HepG2 (cell line): ENCODE measurements at regions not wholly inside any gene's neighbourhood (a gene's known extent, or its start where the extent isn't known, plus 50 kb on each side); places are given as distances from the start of the nearest gene placed in this dataset.
"Not testable (repeated sequence)": the region's sequence is repeated elsewhere in the genome, so short reads cannot be mapped to it uniquely, and the experiment has no call there.

ENCODE experiments used
- ATAC-seq: fragments of 200-7000 bp; cut with Tn5 transposase; 3 replicates; pipeline ENCODE4 v1.9.1; 2020; ENCODE audit warnings: mild to moderate bottlenecking, moderate library complexity
- BruUV-seq: library from RNA; stranded (reverse); fragments of 400-500 nt; replicated peaks from 2 replicates; lab custom pipeline; 2021; lab: Mats Ljungman, UMichigan
- CTCF ChIA-PET: fragments of 300-600 bp; formaldehyde crosslinking; extraction: SDS; loops from one replicate; lab custom pipeline; 2021; ENCODE audit warnings: low total read pairs, inconsistent platforms, low intra/inter-chr PET ratio; lab: Yijun Ruan, JAX
- POLR2A ChIA-PET: fragments of 350-600 bp; sonication (Branson Sonifier 250); formaldehyde crosslinking; loops from one replicate; lab custom pipeline; 2020; ENCODE audit warnings: antibody characterized with exemption, inconsistent platforms; lab: Yijun Ruan, JAX
- DNase-seq: peaks from one replicate; pipeline ENCODE4 v3.0.0-alpha.2; 2015; ENCODE audit warnings: low spot score
- FAIRE-seq: peaks from 3 replicates; lab custom pipeline; 2011; peaks lifted over from hg19 to GRCh38; lab: Jason Lieb, UNC
- H2AFZ ChIP-seq: one replicate; pipeline ENCODE4 v1.6.1; 2011; ENCODE audit warnings: low read length, inconsistent platforms
- H3K27ac ChIP-seq: fragments of 300-600 bp; 3 replicates; pipeline ENCODE4 v1.8.0; 2011; ENCODE audit warnings: mixed run types, mild to moderate bottlenecking, mixed read lengths, low read length, inconsistent platforms; ENCODE audit not compliant: insufficient read depth; ENCODE audit errors: extremely low read length
- H3K27me3 ChIP-seq, 2 experiments: fragments of 200-600 bp in 1 of 2; 2 replicates in 1 of 2; 3 replicates in 1 of 2; pipeline versions ENCODE4 v1.6.0 to v1.8.0; 2011; ENCODE audit warnings: low read length in 2 of 2, mild to moderate bottlenecking in 2 of 2, moderate library complexity in 2 of 2, inconsistent platforms in 1 of 2; ENCODE audit not compliant: insufficient read depth in 2 of 2, control insufficient read depth in 1 of 2
- H3K36me3 ChIP-seq, 2 experiments: fragments of 200-600 bp in 1 of 2; replicated peaks in 1 of 2; 2 replicates in 1 of 2; 3 replicates in 1 of 2; pipeline versions ENCODE4 v1.5.1 to v1.8.0; 2011; ENCODE audit warnings: low read length in 2 of 2, inconsistent platforms in 1 of 2; ENCODE audit not compliant: insufficient read depth in 2 of 2, control insufficient read depth in 1 of 2
- H3K4me1 ChIP-seq: 2 replicates; pipeline ENCODE4 v1.5.1; 2012; ENCODE audit warnings: low read length, inconsistent platforms; ENCODE audit not compliant: insufficient read depth
- H3K4me2 ChIP-seq: 2 replicates; pipeline ENCODE4 v1.6.0; 2011; ENCODE audit warnings: low read depth, low read length, inconsistent platforms
- H3K4me3 ChIP-seq, 3 experiments: fragments of 200-600 bp in 1 of 3; sonication (generic), shearing (Covaris generic) in 1 of 3; replicated peaks in 1 of 3; 2 replicates each; pipeline ENCODE4 v1.5.1; 2011 to 2016; ENCODE audit warnings: low read length in 3 of 3, inconsistent platforms in 2 of 3, low read depth in 2 of 3, mild to moderate bottlenecking in 2 of 3, control low read depth in 1 of 3, mixed read lengths in 1 of 3; ENCODE audit not compliant: insufficient read depth in 1 of 3
- H3K79me2 ChIP-seq: one replicate; pipeline ENCODE4 v1.6.1; 2011; ENCODE audit warnings: low read length, inconsistent platforms; ENCODE audit not compliant: insufficient read depth
- H3K9ac ChIP-seq: 2 replicates; pipeline ENCODE4 v1.6.0; 2011; ENCODE audit warnings: mild to moderate bottlenecking, low read depth, low read length, inconsistent platforms; ENCODE audit not compliant: insufficient read depth
- H3K9me3 ChIP-seq: 2 replicates; pipeline ENCODE4 v1.5.1; 2012; ENCODE audit warnings: mild to moderate bottlenecking, low read length
- H4K20me1 ChIP-seq: 2 replicates; pipeline ENCODE4 v1.6.0; 2011; ENCODE audit warnings: inconsistent platforms, mild to moderate bottlenecking, low read length, moderate library complexity; ENCODE audit not compliant: insufficient read depth
- ATRX ChIP-seq: sonication (generic); formaldehyde crosslinking; IDR thresholded peaks from 2 replicates; pipeline ENCODE4 v1.4.0; 2020; ENCODE audit warnings: missing genetic modification reagents, borderline replicate concordance
- KDM1A ChIP-seq: IDR thresholded peaks from 2 replicates; pipeline ENCODE4 v1.6.1; 2016; ENCODE audit warnings: missing compliant biosample characterization
- ZNF546 ChIP-seq: sonication (generic); formaldehyde crosslinking; conservative IDR thresholded peaks from 2 replicates; pipeline ENCODE4 v1.8.1; 2023; ENCODE audit warnings: mild to moderate bottlenecking, missing genetic modification reagents
- WGBS: methylation state at CpG from one replicate; pipeline ENCODE4 v1.1.6; 2017; ENCODE audit warnings: low lambda C conversion rate; 5-methylcytosine and 5-hydroxymethylcytosine counted together
- in situ Hi-C: cut with HindIII; loops from 2 replicates; pipeline ENCODE4 v1.10.0; 2017; ENCODE audit warnings: low pct_unique_long_range_greater_than_20kb; ENCODE audit not compliant: extremely low pct_ligation_motif_present
- intact Hi-C: fragments of 100-400 bp; cut with micrococcal nuclease; formaldehyde crosslinking; loops from one replicate; pipeline ENCODE4 v1.10.0; 2022; ENCODE audit not compliant: unreplicated experiment
- TF ChIP-seq, protein P1 (sequence below): IDR thresholded peaks from 2 replicates; pipeline ENCODE4 v1.6.1; 2016; ENCODE audit warnings: missing biosample characterization, missing genetic modification reagents, low read depth
- TF ChIP-seq, protein P2 (sequence below): sonication (generic); formaldehyde crosslinking; IDR thresholded peaks from 2 replicates; pipeline ENCODE4 v1.4.0; 2020; ENCODE audit warnings: mild to moderate bottlenecking, missing genetic modification reagents

DNA sequence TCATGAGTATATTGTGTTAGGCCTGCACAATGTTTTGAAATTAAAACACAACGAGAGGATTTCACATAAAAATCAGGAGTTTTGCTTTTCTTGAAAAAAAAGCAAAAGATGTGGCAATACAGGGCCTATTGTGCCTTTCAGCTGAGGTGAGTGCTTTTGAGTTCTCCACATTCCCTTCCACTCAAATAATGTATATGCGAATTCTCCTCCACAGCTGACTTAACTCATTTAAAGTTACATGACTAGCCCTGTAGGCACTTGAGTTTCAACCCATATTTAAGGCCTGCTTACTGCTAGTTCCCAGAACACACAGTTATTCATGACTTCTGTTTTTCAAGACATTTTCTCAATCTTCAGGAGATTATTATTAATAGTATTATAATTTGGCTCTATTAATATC lies 353.1 kb downstream of the NUP35 start:
- Histone ChIP-seq H3K4me1 (no peaks in the 10 kb centered on the region), H3K79me2 (no peaks in the 10 kb centered on the region), H3K4me2 (no peak overlapping the region), H3K36me3 (no peaks in the 10 kb centered on the region), H2AFZ (no peak overlapping the region), H3K27me3 (no peaks in the 10 kb centered on the region), H4K20me1 (no peaks in the 10 kb centered on the region), H3K9ac (no peak overlapping the region), H3K4me3 (no peak overlapping the region), H3K9me3 (0 out of 2 replicates have a peak, but pooled peaks cover 3% of the 10 kb centered on the region), H3K27ac (no peak overlapping the region)
- POLR2A ChIA-PET, result no interaction called here
- in situ Hi-C loops, result no loop called here
- TF ChIP-seq KDM1A (CRISPR knock-in tag), result no peak
- TF ChIP-seq, protein P1, sequence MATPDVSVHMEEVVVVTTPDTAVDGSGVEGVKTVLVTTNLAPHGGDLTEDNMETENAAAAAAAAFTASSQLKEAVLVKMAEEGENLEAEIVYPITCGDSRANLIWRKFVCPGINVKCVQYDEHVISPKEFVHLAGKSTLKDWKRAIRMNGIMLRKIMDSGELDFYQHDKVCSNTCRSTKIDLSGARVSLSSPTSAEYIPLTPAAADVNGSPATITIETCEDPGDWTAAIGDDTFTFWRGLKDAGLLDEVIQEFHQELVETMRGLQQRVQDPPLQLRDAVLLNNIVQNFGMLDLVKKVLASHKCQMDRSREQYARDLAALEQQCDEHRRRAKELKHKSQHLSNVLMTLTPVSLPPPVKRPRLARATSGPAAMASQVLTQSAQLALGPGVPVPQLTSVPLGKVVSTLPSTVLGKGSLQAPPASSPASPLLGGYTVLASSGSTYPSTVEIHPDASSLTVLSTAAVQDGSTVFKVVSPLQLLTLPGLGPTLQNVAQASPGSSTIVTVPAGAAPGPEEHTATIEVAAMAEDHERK (CRISPR knock-in tag), result no peak
- TF ChIP-seq, protein P2, sequence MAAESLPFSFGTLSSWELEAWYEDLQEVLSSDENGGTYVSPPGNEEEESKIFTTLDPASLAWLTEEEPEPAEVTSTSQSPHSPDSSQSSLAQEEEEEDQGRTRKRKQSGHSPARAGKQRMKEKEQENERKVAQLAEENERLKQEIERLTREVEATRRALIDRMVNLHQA, result no peak
- no peak for TF ChIP-seq ZNF546 (CRISPR knock-in tag)
- TF ChIP-seq ATRX, result no peak
- FAIRE-seq (no peak), ATAC-seq (no peak), DNase-seq (no peak)
- intact Hi-C loops, result no loop called here
- WGBS, result 0% methylated on average over 2 of the region's 2 CpGs
- CTCF ChIA-PET, result no interaction called here
- no TSS peak for BruUV-seq

DNA sequence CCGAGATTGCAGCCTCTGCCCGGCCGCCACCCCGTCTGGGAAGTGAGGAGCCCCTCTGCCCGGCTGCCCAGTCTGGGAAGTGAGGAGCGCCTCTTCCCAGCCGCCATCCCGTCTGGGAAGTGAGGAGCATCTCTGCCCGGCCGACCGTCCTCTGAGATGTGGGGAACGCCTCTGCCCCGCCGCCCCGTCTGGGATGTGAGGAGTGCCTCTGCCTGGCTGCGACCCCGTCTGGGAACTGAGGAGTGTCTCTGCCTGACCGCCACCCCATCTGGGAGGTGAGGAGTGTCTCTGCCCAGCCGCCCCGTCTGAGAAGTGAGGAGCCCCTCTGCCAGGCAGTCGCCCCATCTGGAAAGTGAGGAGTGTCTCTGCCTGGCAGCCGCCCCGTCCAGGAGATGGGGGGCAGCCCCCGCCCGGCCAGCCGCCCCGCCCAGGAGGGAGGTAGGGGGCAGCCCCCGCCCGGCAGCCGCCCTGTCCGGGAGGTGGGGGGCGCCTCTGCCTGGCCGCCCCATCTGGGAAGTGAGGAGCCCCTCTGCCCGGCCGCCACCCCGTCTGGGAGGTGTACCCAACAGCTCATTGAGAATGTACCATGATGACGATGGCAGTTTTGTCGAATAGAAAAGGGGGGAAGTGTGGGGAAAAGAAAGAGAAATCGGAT lies 354.8 kb downstream of the NUP35 start:
- H3K27ac ChIP-seq, CTCF ChIA-PET, H3K79me2 ChIP-seq, H3K4me2 ChIP-seq, POLR2A ChIA-PET, H3K9ac ChIP-seq, FAIRE-seq, ATAC-seq, H2AFZ ChIP-seq, H3K4me3 ChIP-seq, BruUV-seq, H3K9me3 ChIP-seq, intact Hi-C loops, H3K36me3 ChIP-seq, H4K20me1 ChIP-seq, H3K4me1 ChIP-seq, H3K27me3 ChIP-seq, DNase-seq, in situ Hi-C loops: not testable (repeated sequence)
- 81% methylated on average over 13 of the region's 39 CpGs for WGBS
